HCT116 (cell line): ENCODE measurements at regions not wholly inside any gene's neighbourhood (a gene's known extent, or its start where the extent isn't known, plus 50 kb on each side); places are given as distances from the start of the nearest gene placed in this dataset.

Source experiments
- POLR2AphosphoS5 ChIP-seq: IDR thresholded peaks from 2 replicates; pipeline ENCODE4 v1.6.1; 2011; ENCODE audit warnings: mild to moderate bottlenecking, low read depth, low read length, moderate library complexity
- ZFX ChIP-seq: fragments of 450-650 bp; IDR thresholded peaks from 2 replicates; pipeline ENCODE4 v1.6.1; 2017
- ZNF274 ChIP-seq: fragments of 200-500 bp; sonication (Bioruptor generic); IDR thresholded peaks from 2 replicates; pipeline ENCODE4 v1.6.1; 2014; ENCODE audit warnings: mild to moderate bottlenecking, low read depth, low read length, inconsistent platforms
- TF ChIP-seq, protein P1 (sequence below): IDR thresholded peaks from 2 replicates; pipeline ENCODE4 v1.6.1; 2011; ENCODE audit warnings: mild to moderate bottlenecking, low read length, moderate library complexity; ENCODE audit not compliant: insufficient replicate concordance; ENCODE audit errors: extremely low read depth
- TF ChIP-seq, protein P2 (sequence below), 3 experiments: fragments of 200-600 bp in 1 of 3; sonication (generic) in 1 of 3; IDR thresholded peaks in 2 of 3; conservative IDR thresholded peaks in 1 of 3; 2 replicates each; pipeline ENCODE4 v1.5.1; 2012 to 2017; ENCODE audit warnings: low read depth in 2 of 3, low read length in 2 of 3, antibody characterized with exemption in 1 of 3, borderline replicate concordance in 1 of 3, control low read depth in 1 of 3, mild to moderate bottlenecking in 1 of 3, mixed read lengths in 1 of 3, mixed run types in 1 of 3, moderate library complexity in 1 of 3; ENCODE audit not compliant: insufficient read depth in 1 of 3

DNA sequence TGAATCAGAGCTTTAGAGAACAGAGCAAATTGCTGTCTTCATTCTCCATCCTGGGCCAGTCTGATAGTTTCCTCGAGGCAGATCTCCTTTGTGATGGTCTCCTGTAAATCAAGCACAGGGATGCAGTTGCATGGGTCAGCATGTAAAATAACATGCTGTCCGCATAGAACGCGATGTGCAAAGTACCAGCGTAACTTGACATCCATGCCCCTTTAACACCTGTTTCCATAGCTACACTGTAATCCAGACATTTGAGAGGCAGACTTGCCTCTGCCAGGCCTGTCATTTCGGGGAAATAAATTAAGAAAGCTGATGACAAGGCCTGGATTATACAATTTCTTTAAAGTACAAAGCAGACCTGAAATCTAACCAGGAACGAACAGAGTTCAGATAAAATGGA lies 413.5 kb downstream of the TLE4 start:
- TF ChIP-seq, protein P1, sequence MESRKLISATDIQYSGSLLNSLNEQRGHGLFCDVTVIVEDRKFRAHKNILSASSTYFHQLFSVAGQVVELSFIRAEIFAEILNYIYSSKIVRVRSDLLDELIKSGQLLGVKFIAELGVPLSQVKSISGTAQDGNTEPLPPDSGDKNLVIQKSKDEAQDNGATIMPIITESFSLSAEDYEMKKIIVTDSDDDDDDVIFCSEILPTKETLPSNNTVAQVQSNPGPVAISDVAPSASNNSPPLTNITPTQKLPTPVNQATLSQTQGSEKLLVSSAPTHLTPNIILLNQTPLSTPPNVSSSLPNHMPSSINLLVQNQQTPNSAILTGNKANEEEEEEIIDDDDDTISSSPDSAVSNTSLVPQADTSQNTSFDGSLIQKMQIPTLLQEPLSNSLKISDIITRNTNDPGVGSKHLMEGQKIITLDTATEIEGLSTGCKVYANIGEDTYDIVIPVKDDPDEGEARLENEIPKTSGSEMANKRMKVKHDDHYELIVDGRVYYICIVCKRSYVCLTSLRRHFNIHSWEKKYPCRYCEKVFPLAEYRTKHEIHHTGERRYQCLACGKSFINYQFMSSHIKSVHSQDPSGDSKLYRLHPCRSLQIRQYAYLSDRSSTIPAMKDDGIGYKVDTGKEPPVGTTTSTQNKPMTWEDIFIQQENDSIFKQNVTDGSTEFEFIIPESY = no peak
- TF ChIP-seq ZNF274 = no peak
- TF ChIP-seq POLR2AphosphoS5 = no peak
- TF ChIP-seq ZFX = no peak
- TF ChIP-seq, protein P2, sequence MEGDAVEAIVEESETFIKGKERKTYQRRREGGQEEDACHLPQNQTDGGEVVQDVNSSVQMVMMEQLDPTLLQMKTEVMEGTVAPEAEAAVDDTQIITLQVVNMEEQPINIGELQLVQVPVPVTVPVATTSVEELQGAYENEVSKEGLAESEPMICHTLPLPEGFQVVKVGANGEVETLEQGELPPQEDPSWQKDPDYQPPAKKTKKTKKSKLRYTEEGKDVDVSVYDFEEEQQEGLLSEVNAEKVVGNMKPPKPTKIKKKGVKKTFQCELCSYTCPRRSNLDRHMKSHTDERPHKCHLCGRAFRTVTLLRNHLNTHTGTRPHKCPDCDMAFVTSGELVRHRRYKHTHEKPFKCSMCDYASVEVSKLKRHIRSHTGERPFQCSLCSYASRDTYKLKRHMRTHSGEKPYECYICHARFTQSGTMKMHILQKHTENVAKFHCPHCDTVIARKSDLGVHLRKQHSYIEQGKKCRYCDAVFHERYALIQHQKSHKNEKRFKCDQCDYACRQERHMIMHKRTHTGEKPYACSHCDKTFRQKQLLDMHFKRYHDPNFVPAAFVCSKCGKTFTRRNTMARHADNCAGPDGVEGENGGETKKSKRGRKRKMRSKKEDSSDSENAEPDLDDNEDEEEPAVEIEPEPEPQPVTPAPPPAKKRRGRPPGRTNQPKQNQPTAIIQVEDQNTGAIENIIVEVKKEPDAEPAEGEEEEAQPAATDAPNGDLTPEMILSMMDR (IDR thresholded peaks at IDR 0.05 in 2 of 3, conservative IDR thresholded peaks at IDR 0.05 in 1 of 3; ENCODE audit: borderline replicate concordance in 1 of 3, insufficient read depth in 1 of 3, low read depth in 2 of 3, low read length in 2 of 3) = no peak
